Neural cell (in vitro differentiated cells): ENCODE measurements at regions not wholly inside any gene's neighbourhood (a gene's known extent, or its start where the extent isn't known, plus 50 kb on each side); places are given as distances from the start of the nearest gene placed in this dataset.

Source experiments
- CTCF ChIP-seq: fragments of 450-650 bp; IDR thresholded peaks from 2 replicates; pipeline ENCODE4 v1.5.1; 2014; ENCODE audit warnings: antibody characterized with exemption, mild to moderate bottlenecking, moderate library complexity; ENCODE audit not compliant: poor library complexity, severe bottlenecking
- TAF1 ChIP-seq: IDR thresholded peaks from 2 replicates; pipeline ENCODE4 v1.6.1; 2012; ENCODE audit warnings: low read depth

DNA sequence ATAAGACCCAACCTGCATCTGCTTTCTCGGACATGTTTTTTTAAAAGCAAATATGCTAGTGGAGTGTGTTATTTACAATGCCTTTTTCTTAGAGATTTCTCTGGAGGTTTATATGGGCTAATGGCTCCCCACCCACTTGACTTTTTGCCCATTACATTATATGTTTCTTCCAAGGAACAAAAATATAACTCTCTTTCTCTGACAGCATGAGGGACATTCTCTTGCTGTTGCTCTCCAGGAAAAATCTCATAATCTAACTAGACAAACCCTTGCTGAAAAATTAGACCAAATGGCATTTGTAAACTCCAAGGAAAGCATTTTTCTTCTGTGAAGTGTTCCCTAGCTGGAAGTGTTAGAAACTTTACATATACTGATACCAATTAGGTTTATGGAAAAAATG, 213.7 kb downstream of the PRL start:
- TF ChIP-seq CTCF, result no peak
- no peak for TF ChIP-seq TAF1
